HUES6 (cell line): ENCODE measurements at regions not wholly inside any gene's neighbourhood (a gene's known extent, or its start where the extent isn't known, plus 50 kb on each side); places are given as distances from the start of the nearest gene placed in this dataset.

Source experiments
- H3K27ac ChIP-seq: 2 replicates; pipeline ENCODE4 v1.7.0; 2013; ENCODE audit warnings: low read depth, mild to moderate bottlenecking, low read length, inconsistent platforms
- H3K27me3 ChIP-seq: 2 replicates; pipeline ENCODE4 v1.6.1; 2013; ENCODE audit warnings: low read length; ENCODE audit not compliant: control insufficient read depth, insufficient read depth
- H3K36me3 ChIP-seq: 2 replicates; pipeline ENCODE4 v1.6.1; 2013; ENCODE audit warnings: low read length; ENCODE audit not compliant: control insufficient read depth, insufficient read depth
- H3K4me1 ChIP-seq: 2 replicates; pipeline ENCODE4 v1.6.1; 2013; ENCODE audit warnings: low read length; ENCODE audit not compliant: control insufficient read depth, insufficient read depth
- H3K4me3 ChIP-seq: 2 replicates; pipeline ENCODE4 v1.5.1; 2013; ENCODE audit warnings: low read depth, low read length
- H3K9ac ChIP-seq: one replicate; pipeline ENCODE4 v1.6.1; 2013; ENCODE audit warnings: mild to moderate bottlenecking, low read length
- H3K9me3 ChIP-seq: 2 replicates; pipeline ENCODE4 v1.6.1; 2013; ENCODE audit warnings: low read depth, low read length; ENCODE audit not compliant: control insufficient read depth, insufficient read depth

- no peak overlapping the region for H3K9ac ChIP-seq
- H3K4me1 ChIP-seq, result peaks cover 17% of the 10 kb centered on the region
- H3K4me3 ChIP-seq, result no peak overlapping the region
- no peaks in the 10 kb centered on the region for H3K36me3 ChIP-seq
- peak overlapping the region; percentile 40; the same call in 1 of the 2 replicates for H3K27ac ChIP-seq
- no peaks in the 10 kb centered on the region for H3K27me3 ChIP-seq
- H3K9me3 ChIP-seq, result peaks cover 2% of the 10 kb centered on the region; the same call in 1 of the 2 replicates
Observed at GRCh38 chr10:60521974-60522405, 132.3 kb upstream of the ANK3 start.

GRCh38 chr10:60518745-60519144, 129.1 kb upstream of the ANK3 start:
- Histone ChIP-seq H3K27ac (no peak overlapping the region), H3K4me1 (peaks cover 25% of the 10 kb centered on the region), H3K9me3 (no peaks in the 10 kb centered on the region; the same call in 1 of the 2 replicates), H3K36me3 (no peaks in the 10 kb centered on the region), H3K27me3 (no peaks in the 10 kb centered on the region), H3K4me3 (no peak overlapping the region), H3K9ac (no peak overlapping the region)

- peaks cover 25% of the 10 kb centered on the region for H3K4me1 ChIP-seq
- no peaks in the 10 kb centered on the region for H3K27me3 ChIP-seq
- H3K4me3 ChIP-seq, result no peak overlapping the region
- H3K9me3 ChIP-seq, result no peaks in the 10 kb centered on the region
- no peaks in the 10 kb centered on the region for H3K36me3 ChIP-seq
- H3K27ac ChIP-seq, result no peak overlapping the region
- no peak overlapping the region for H3K9ac ChIP-seq
Observed at GRCh38 chr10:60517805-60518204, 128.1 kb upstream of the ANK3 start.

DNA sequence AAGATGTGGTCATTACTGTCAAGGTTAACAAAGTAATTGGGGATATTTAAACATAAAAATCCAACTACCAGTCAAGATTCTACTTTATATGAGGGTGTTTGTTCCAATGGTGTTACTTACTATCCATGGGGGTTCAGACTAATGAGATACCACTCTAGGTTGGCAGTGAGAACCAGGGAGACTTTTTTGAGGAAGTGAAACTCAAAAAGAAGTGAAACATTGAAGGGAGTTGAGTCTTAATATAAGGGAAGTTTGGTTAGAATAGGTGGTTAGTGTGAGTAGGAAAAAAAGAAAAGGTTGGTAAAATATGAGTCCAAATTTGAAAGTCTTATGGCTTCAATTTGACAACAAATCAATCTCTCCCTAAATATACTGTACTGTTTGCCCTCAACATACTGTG, 123.6 kb upstream of the ANK3 start:
- Histone ChIP-seq H3K9ac (no peak overlapping the region), H3K4me1 (peaks cover 8% of the 10 kb centered on the region; the same call in 1 of the 2 replicates), H3K36me3 (no peaks in the 10 kb centered on the region), H3K4me3 (no peak overlapping the region), H3K9me3 (no peaks in the 10 kb centered on the region), H3K27me3 (no peaks in the 10 kb centered on the region), H3K27ac (no peak overlapping the region)

- no peak overlapping the region for H3K27ac ChIP-seq
- peaks cover 8% of the 10 kb centered on the region; the same call in 1 of the 2 replicates for H3K4me1 ChIP-seq
- H3K9ac ChIP-seq, result no peak overlapping the region
- no peak overlapping the region for H3K4me3 ChIP-seq
- H3K9me3 ChIP-seq, result no peaks in the 10 kb centered on the region
- H3K27me3 ChIP-seq, result no peaks in the 10 kb centered on the region
- no peaks in the 10 kb centered on the region for H3K36me3 ChIP-seq
Observed at GRCh38 chr10:60511477-60512229, 122.0 kb upstream of the ANK3 start.

GRCh38 chr10:60508831-60509230, 119.2 kb upstream of the ANK3 start:
- no peaks in the 10 kb centered on the region; the same call in 1 of the 2 replicates for H3K4me1 ChIP-seq
- H3K27ac ChIP-seq, result no peak overlapping the region
- no peaks in the 10 kb centered on the region for H3K27me3 ChIP-seq
- H3K9ac ChIP-seq, result no peak overlapping the region
- no peak overlapping the region for H3K4me3 ChIP-seq
- no peaks in the 10 kb centered on the region for H3K36me3 ChIP-seq
- no peaks in the 10 kb centered on the region for H3K9me3 ChIP-seq

GRCh38 chr10:60508037-60508436, 118.4 kb upstream of the ANK3 start:
- Histone ChIP-seq H3K9me3 (no peaks in the 10 kb centered on the region), H3K27me3 (no peaks in the 10 kb centered on the region), H3K36me3 (no peaks in the 10 kb centered on the region), H3K4me1 (no peaks in the 10 kb centered on the region; the same call in 1 of the 2 replicates), H3K27ac (no peak overlapping the region), H3K9ac (no peak overlapping the region), H3K4me3 (no peak overlapping the region)

- Histone ChIP-seq H3K4me1 (no peaks in the 10 kb centered on the region), H3K9me3 (no peaks in the 10 kb centered on the region), H3K9ac (no peak overlapping the region), H3K27me3 (no peaks in the 10 kb centered on the region), H3K27ac (no peak overlapping the region), H3K4me3 (no peak overlapping the region), H3K36me3 (no peaks in the 10 kb centered on the region)
Observed at GRCh38 chr10:60502621-60503020, 112.9 kb upstream of the ANK3 start.

DNA sequence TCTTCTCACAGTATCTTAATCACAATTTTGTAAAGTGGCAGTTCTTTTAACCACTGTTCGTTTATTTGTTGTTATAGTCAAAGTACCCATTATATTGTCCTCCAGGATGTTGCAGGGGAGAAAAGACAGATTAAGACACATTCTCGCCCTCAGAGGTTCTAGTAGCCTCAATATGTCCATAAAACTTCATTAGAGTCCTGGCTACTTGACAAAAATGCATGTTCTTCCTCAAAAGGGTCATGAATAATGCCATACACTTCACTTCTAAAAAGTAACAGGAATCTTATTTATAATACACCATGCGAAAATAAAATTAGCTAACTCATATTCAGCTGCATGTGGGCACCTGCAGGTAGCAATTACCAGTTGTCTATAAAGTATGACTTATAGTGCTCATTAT, 109.3 kb upstream of the ANK3 start:
- no peaks in the 10 kb centered on the region for H3K9me3 ChIP-seq
- no peak overlapping the region for H3K27ac ChIP-seq
- no peaks in the 10 kb centered on the region for H3K27me3 ChIP-seq
- no peaks in the 10 kb centered on the region for H3K36me3 ChIP-seq
- H3K9ac ChIP-seq, result no peak overlapping the region
- no peaks in the 10 kb centered on the region for H3K4me1 ChIP-seq
- H3K4me3 ChIP-seq, result no peak overlapping the region

- Histone ChIP-seq H3K4me3 (no peak overlapping the region), H3K36me3 (no peaks in the 10 kb centered on the region), H3K27me3 (no peaks in the 10 kb centered on the region), H3K9ac (no peak overlapping the region), H3K9me3 (no peaks in the 10 kb centered on the region), H3K4me1 (no peaks in the 10 kb centered on the region), H3K27ac (no peak overlapping the region)
Observed at GRCh38 chr10:60497364-60497763, 107.7 kb upstream of the ANK3 start.

GRCh38 chr10:60496181-60496580, 106.5 kb upstream of the ANK3 start:
- no peaks in the 10 kb centered on the region for H3K36me3 ChIP-seq
- no peaks in the 10 kb centered on the region for H3K27me3 ChIP-seq
- no peaks in the 10 kb centered on the region for H3K9me3 ChIP-seq
- no peaks in the 10 kb centered on the region for H3K4me1 ChIP-seq
- no peak overlapping the region for H3K4me3 ChIP-seq
- H3K27ac ChIP-seq, result no peak overlapping the region
- no peak overlapping the region for H3K9ac ChIP-seq
